ENCODE measurements at regions not wholly inside any gene's neighbourhood (a gene's known extent, or its start where the extent isn't known, plus 50 kb on each side); places are given as distances from the start of the nearest gene placed in this dataset.

- Histone ChIP-seq H3K4me2 (ENCODE audit: low read length) (no peak overlapping the region), H3K9ac (no peak overlapping the region), H3K4me3 (ENCODE audit: low read depth, low read length) (no peak overlapping the region), H3K9me3 (ENCODE audit: control insufficient read depth, low read length) (no peaks in the 10 kb centered on the region), H3K27ac (no peak overlapping the region), H3K36me3 (ENCODE audit: control insufficient read depth, insufficient read depth, low read length) (no peaks in the 10 kb centered on the region), H3K4me1 (no peaks in the 10 kb centered on the region), H3K27me3 (ENCODE audit: control insufficient read depth, insufficient read depth, low read length) (no peaks in the 10 kb centered on the region), H2AFZ (no peak overlapping the region), H3K79me2 (no peaks in the 10 kb centered on the region)
- no peak for TF ChIP-seq CTCF (IDR thresholded peaks at IDR 0.05)
Observed at GRCh38 chr2:13104723-13105122, 388.0 kb downstream of the TRIB2 start.

- no peaks in the 10 kb centered on the region for H3K36me3 ChIP-seq (ENCODE audit: control insufficient read depth, insufficient read depth, low read length)
- no peak overlapping the region for H2AFZ ChIP-seq
- TF ChIP-seq CTCF (IDR thresholded peaks at IDR 0.05), result no peak
- H3K9ac ChIP-seq, result no peak overlapping the region
- no peak overlapping the region for H3K4me3 ChIP-seq (ENCODE audit: low read depth, low read length)
- no peaks in the 10 kb centered on the region for H3K79me2 ChIP-seq
- no peaks in the 10 kb centered on the region for H3K4me1 ChIP-seq
- no peaks in the 10 kb centered on the region for H3K9me3 ChIP-seq (ENCODE audit: control insufficient read depth, low read length)
- H3K27ac ChIP-seq, result no peak overlapping the region
- no peaks in the 10 kb centered on the region for H3K27me3 ChIP-seq (ENCODE audit: control insufficient read depth, insufficient read depth, low read length)
- H3K4me2 ChIP-seq (ENCODE audit: low read length), result no peak overlapping the region
Observed at GRCh38 chr2:13106302-13106701, 389.6 kb downstream of the TRIB2 start.

- no peak for TF ChIP-seq CTCF (IDR thresholded peaks at IDR 0.05)
- H3K4me1 ChIP-seq, result no peaks in the 10 kb centered on the region
- no peak overlapping the region for H3K4me3 ChIP-seq (ENCODE audit: low read depth, low read length)
- no peak overlapping the region for H3K4me2 ChIP-seq (ENCODE audit: low read length)
- no peaks in the 10 kb centered on the region for H3K9me3 ChIP-seq (ENCODE audit: control insufficient read depth, low read length)
- no peaks in the 10 kb centered on the region for H3K79me2 ChIP-seq
- no peak overlapping the region for H2AFZ ChIP-seq
- H3K27ac ChIP-seq, result no peak overlapping the region
- no peak overlapping the region for H3K9ac ChIP-seq
- H3K36me3 ChIP-seq (ENCODE audit: control insufficient read depth, insufficient read depth, low read length), result no peaks in the 10 kb centered on the region
- H3K27me3 ChIP-seq (ENCODE audit: control insufficient read depth, insufficient read depth, low read length), result no peaks in the 10 kb centered on the region
Observed at GRCh38 chr2:13109516-13109915, 392.8 kb downstream of the TRIB2 start.

- Histone ChIP-seq H3K36me3 (ENCODE audit: control insufficient read depth, insufficient read depth, low read length) (no peaks in the 10 kb centered on the region), H3K4me1 (no peaks in the 10 kb centered on the region), H3K9me3 (ENCODE audit: control insufficient read depth, low read length) (no peaks in the 10 kb centered on the region), H3K9ac (no peak overlapping the region), H3K79me2 (no peaks in the 10 kb centered on the region), H2AFZ (no peak overlapping the region), H3K4me2 (ENCODE audit: low read length) (no peak overlapping the region), H3K27ac (no peak overlapping the region), H3K27me3 (ENCODE audit: control insufficient read depth, insufficient read depth, low read length) (no peaks in the 10 kb centered on the region), H3K4me3 (ENCODE audit: low read depth, low read length) (no peak overlapping the region)
- TF ChIP-seq CTCF (IDR thresholded peaks at IDR 0.05), result no peak
Observed at GRCh38 chr2:13110825-13111224, 394.1 kb downstream of the TRIB2 start.

GRCh38 chr2:13113002-13113401 is 396.3 kb downstream of the TRIB2 start:
- Histone ChIP-seq H3K4me3 (ENCODE audit: low read depth, low read length) (no peak overlapping the region), H2AFZ (no peak overlapping the region), H3K4me2 (ENCODE audit: low read length) (no peak overlapping the region), H3K9ac (no peak overlapping the region), H3K27me3 (ENCODE audit: control insufficient read depth, insufficient read depth, low read length) (no peaks in the 10 kb centered on the region), H3K79me2 (no peaks in the 10 kb centered on the region), H3K9me3 (ENCODE audit: control insufficient read depth, low read length) (no peaks in the 10 kb centered on the region), H3K27ac (no peak overlapping the region), H3K36me3 (ENCODE audit: control insufficient read depth, insufficient read depth, low read length) (no peaks in the 10 kb centered on the region), H3K4me1 (no peaks in the 10 kb centered on the region)
- no peak for TF ChIP-seq CTCF (IDR thresholded peaks at IDR 0.05)

Measured in parathyroid adenoma (tissue), 2 donors.